SK-N-MC (cell line): ENCODE measurements at regions not wholly inside any gene's neighbourhood (a gene's known extent, or its start where the extent isn't known, plus 50 kb on each side); places are given as distances from the start of the nearest gene placed in this dataset.

Experiments
- EZH2 ChIP-seq: fragments of 200-600 bp; sonication (generic); IDR thresholded peaks from one replicate; pipeline ENCODE4 v1.6.1; 2017; ENCODE audit warnings: antibody characterized with exemption
- POLR2AphosphoS5 ChIP-seq: IDR thresholded peaks from 2 replicates; pipeline ENCODE4 v1.6.1; 2012; ENCODE audit warnings: mild to moderate bottlenecking, low read depth, low read length, borderline replicate concordance

DNA sequence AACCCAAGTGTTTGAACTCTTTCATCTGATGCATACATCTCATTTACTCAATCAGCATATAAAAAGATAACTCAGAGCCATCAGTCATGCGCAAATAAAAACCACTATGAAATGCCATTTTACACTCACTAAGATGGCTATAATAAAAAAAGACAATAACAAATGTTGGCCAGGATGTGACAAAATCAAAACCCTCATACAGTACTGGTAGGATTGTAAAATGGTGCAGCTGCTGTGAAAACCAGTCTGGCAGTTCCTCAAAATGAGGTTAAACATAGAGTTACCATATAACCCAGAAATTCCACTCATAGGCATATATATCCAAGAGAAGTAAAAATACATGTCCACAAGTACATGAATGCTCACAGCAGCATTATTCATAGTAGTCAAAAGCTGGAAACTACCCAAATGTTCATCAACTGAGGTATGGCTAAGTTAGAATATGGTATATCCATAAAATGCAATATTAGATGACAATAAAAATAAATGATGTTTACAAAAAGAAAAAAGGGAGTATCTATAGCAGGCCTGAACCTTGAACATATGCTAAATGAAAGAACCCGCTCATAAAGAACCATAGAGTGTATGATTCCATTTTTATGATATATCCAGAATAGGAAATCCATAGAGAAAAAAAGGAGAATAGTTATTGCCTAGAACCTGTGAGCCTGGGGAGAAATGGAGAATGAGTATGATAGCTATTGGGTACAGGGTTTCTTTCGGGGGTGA lies 265.1 kb downstream of the SIPA1L2 start:
- TF ChIP-seq POLR2AphosphoS5 = no peak
- TF ChIP-seq EZH2 = no peak
